CMK (cell line): ENCODE measurements at regions not wholly inside any gene's neighbourhood (a gene's known extent, or its start where the extent isn't known, plus 50 kb on each side); places are given as distances from the start of the nearest gene placed in this dataset.
A peak's percentile ranks its signal among the peaks of the same experiment; 100 is the strongest.
"Not testable (repeated sequence)": the region's sequence is repeated elsewhere in the genome, so short reads cannot be mapped to it uniquely, and the experiment has no call there.

Source experiments
- DNase-seq: peaks from one replicate; pipeline ENCODE4 v3.0.0-alpha.2; 2010; ENCODE audit warnings: low read depth

DNA sequence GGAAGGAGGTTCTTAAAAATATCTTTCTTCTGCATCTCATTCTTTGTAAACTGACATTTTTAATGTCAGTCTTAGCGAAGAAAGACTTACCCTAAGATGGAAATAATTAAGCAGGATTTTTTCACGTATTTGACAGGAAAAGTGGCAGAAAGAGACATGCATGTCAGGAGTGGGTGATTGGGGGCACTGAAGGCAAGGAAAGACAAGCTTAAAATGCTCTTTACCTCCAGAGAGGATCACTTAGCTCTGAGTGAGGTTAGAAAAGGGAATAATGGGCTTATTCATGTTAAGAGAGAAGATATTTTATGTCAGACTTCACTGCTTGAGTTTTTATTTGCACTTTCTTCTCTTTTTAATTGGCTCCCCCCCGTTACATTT is 1358.2 kb upstream of the TMEM132C start:
- DNase-seq: no peak

DNA sequence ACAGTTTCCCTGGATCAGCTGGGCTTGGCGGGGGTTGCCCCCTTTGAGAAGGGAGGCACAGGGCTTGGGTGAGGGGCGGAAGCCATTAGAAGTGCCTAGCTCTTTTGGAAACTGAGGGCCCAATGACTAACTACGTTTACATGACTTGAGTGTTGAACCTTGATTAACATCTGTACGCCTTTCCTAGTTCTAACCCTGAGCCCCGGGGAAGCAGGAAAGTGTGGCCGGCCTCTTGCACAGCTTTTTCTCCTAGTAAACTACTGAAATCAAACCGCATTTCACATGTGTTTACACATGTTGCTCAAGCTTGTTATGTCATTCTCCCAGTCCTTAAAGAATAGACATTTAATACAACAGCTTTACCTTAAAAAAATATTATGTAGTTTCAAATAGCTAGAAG is 1356.4 kb upstream of the TMEM132C start:
- DNase-seq: no peak

DNA sequence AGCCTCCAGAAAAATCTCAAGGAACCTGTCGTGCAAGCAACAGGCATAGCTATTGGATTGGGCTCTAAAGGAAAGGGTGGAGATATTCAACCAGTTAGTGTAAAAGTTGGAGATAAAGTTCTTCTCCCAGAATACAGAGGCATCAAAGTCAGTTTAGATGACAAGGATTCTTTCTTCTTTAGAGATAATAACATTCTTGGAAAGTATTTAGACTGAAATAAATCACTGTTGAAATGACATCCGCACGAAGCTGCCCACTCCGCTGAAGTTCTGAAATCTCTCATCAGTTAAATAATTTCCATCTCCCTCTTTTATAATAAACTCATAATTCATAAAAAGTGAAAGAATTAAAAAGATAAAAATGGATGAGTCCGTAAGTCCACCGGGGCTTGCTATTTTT is 1354.9 kb upstream of the TMEM132C start:
- DNase-seq: no peak

DNA sequence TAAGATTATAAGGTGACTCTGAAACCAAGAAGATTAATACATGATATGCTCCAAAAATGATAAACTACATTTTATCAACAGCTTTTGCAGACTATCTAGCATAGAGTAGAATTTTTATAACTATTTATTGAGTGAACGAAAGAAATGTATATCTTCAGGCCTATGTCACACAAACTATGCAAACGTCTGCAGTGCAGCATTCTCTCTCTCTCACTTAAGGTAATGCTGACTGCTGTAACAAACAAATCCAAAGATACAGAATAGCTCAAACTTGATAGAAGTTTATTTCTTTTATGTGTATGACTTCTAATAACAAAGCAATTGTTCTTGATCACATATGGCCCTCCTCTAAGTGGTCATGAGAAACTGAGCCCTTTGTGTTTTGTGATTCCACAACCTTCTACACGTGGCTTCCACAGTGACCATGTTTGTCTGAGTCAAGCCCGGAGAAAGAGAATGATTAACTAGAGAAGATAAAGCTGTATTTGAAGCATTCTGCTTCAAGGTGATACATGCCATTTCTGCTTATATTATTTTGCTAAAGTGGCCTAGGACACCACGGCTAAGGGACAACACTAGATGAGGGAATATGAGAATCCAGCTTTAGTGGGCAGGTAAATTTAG is 1352.7 kb upstream of the TMEM132C start:
- no peak for DNase-seq

DNA sequence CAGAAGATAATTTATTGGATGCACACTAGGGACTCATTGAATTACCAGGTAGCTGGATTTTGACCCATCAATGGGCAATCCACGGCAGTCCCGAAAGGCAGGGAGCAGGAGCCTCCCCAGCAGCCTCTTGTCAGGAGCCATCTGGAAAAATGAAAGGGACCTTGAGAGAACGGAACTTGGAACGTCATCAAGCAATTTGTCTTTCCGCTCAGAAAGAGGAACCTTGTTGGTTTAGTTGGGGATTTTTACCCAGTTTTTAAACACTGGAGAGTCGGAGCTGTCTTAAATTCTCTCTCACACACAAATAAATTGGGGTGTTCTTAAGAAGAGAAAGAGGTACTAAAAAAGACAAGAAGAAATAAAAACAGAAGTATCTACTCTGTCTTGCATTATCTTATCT is 1351.7 kb upstream of the TMEM132C start:
- DNase-seq: no peak

DNA sequence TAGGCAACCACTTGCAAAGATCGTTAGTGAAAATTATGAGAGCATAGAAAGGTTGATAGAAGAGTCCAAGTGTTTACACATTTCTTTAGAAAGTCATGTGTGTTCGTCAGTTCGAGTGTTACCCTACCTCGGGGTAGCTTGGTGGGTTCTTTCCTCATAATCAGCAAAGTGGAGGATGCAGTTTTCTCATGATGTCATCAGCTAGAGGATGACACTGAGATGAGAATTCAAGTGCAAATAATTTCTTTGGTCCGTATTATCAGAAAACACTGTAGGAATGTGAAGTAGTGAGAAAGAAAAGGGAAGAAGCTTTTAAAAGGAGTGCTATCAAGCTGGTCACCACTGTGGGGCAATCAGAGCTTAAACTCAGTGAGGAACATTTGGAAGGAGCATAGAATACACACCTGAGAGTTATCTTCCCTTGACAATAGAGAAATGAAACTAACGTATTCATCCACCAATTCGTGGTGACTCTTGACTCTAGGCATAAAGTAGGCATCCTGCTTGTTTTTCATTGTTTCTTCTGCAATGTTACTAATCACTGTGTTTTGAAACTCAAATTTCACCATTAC is 1340.9 kb upstream of the TMEM132C start:
- no peak for DNase-seq

DNA sequence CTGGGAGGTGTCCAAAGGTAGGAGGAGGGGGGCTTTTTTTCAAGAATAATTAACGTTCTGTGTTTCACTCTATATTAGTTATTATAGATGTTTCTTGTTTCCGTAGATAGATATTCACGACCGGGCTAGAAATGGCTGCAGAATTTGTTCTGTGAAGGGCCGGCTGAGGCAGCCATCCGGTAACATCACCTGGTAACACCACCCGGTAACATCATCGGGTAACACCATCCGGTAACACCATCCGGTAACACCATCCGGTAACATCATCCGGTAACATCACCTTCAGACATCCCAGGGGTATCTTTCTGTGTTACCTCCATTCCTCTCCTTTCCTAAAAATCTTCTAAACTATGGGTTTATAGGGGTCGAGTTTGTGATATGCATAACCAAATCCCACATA is 1336.7 kb upstream of the TMEM132C start:
- DNase-seq: no peak

DNA sequence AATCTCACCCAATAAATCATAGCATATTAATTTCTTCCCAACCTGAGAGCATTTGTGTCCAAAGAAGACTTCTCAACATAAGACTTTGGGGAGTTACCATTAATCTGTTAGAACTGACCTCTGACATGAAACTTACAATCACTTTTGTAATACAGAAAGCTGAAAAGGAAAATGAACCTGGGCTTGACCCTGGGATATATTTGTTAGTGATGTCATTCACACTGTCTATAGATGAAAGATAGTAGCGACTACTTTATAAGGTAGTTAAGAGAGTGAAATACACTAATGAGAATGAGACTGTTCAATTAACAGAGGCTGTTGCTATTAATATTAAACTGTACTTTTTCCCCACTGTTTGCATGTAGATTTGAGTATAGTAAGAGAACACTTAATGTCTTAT is 1334.8 kb upstream of the TMEM132C start:
- DNase-seq: no peak

DNA sequence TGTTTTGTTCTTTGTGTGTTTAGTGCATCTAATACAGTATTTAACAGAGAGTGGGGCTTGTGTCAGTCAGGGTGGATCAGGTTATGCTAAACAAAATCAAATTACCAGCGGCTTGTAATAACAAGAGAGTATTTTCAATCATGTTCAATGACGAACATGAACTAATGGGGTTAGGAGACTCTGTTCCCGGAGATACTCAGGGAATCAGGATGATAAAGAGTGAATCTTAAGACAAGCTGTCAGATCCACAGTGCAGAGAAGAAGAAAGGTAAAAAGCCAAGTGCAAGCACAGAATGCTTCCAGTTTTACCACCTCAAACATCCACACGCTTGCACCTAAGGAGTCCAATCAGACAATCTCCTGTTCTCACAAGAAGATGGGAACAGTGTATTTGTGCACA is 1331.5 kb upstream of the TMEM132C start:
- DNase-seq: no peak

DNA sequence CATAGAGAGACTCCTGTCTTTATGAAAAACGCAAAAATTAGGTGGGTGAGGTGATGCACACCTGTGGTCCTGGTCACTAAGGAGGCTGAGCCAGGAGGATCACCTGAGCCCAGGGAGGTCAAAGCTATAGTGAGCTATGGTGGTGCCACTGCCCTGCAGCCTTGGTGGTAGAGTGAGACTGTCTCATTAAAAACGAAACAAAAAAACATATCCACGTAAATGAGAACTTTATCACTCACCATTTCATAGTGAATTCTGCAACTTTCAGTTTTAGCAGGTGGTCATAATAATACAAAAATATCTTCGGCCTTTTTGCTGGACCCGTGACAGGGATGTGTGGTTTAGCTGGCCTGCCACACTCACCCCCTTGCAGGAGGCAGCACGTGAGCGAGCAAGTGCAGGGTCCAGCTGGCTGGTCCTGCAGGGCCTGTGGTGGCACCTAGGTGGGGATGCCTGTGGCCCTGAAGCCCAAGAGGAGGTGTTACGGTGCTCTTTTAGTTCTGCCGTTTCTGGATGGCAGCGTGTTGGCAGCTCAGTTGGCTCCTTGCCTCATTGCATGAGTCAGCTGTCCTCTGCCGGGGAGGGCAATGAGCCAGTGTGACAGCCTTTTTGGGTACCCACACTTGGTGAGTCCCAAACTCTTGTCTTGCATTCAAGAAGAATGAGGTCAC is 1330.7 kb upstream of the TMEM132C start:
- DNase-seq: no peak

DNA sequence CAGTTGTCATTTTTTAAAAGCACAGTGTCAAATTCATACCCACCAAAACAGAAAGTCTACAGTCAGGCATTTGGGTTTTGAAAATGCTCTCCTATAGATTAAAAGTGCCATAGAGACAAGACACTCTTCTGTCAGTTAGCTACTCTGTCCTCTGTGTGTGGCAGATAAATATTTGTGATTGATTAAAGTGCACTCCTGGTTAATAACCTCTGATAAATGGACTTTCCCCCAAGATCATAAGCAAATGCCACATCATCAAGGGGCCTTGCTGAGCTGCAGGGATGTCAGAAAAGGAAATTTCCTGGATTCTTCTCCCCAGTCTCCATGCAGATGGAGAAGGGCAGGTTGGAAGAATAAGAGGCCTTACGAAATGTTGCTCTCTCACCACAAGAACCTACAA is 1329.5 kb upstream of the TMEM132C start:
- no peak for DNase-seq

DNA sequence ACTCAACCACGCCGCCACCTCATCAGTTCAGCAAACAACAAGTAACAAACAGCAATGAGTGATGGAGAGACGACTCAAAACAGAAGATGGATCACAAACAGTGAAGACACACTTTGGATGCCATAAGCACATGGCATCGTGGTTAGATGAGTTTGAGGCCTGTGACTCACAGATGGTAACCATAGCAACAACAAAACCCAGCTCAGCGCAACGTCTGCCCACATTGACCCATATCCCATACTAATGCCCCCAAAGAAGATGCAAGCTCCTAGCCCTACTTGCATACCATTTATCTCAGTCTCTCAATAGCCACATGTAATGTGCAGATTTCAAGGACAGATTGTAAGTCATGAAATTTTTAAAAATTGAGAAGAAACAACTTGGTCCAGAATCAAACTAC is 1322.3 kb upstream of the TMEM132C start:
- no peak for DNase-seq

DNA sequence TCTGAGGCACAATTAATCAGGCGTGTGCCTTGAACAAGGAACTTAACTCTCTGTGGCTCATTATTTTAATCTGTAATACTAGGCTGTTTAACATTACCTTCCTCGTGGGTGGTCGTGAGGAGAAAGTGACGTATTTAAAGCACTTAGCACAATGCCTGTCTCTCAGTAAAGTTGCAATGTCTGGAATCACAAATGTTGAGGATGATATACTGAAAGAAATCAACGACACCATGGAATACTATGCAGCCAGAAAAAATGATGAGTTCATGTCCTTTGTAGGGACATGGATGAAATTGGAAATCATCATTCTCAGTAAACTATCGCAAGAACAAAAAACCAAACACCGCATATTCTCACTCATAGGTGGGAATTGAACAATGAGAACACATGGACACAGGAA is 1320.0 kb upstream of the TMEM132C start:
- DNase-seq: not testable (repeated sequence)

DNA sequence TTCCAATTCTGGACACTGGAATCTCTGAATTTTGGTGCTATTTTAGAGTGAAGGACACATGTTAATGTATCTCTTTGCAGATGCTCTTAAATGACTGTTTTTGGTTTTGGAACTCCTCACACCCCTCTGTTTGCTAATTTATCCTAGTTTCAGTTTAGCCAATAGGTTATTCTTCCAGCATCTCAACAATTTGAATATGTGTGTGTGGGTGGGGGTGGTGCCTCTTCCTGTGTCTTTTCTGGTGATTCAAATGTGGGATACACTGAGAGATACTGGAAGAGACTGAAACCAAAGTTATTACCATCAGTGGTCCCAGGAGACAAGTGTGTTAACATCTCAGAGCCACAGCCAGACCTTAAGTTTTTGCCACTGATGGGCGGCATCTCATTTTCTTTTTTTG is 1317.4 kb upstream of the TMEM132C start:
- DNase-seq: no peak

DNA sequence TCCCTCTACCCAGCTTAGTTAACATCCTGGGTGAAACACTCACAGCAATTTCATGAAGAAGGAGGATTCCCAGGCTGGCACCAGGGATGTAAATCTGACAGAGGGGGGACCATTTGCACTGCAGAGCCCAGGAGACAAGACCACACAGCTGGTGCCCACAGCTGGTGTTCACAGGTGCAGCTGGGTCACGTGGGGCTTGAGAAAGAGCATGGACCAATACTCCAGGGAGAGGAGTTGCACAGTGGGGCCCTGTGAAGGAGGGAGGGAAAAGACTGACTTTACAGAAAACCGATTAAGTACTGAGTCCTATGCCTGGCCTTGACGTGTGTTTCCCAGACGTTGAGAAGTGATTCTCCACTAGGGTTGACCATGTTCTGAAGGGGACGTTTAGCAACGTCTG is 1316.7 kb upstream of the TMEM132C start:
- DNase-seq: no peak

DNA sequence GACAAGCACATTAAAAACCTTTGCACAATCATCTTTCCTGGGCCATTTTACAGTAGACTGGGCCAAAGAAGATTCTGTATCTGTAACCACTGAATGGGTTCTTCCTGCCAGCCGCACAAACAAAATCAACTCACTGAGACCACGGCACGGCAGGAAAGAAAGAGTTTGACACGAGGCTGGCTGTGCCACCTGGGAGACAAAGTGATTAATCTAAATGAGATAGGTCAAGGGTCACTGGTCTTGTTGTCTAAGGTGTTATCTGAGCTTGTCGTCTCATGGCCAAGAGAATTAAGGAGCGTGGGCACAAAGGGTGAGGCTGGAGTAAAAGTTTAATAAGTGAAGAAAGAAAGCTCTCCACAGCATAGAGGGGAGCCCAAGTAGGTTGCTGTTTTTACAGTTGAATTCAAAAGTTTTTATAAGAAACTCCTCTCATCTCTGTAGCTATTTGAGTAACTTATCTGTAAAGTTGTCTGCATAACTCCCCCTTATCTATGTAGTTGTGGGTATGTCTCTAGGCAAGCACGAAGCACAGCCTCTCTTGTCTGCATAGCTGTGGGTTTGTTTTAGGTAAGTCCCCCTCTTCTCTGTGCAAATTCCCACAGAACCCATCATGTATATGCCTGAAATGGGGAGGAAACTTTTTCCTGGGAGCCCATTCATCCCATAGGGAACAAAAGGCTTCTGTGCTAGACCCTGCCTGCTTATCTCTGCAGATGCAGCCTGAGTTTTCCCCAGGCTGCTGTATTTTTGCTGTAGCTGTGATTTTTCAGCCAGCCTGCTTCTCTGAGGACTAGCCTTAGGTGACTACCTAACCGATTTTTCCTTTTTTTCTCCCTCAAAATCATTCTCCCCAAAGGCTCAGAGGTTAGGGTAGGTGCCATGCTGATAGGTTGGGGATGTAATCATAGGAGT is 1314.6 kb upstream of the TMEM132C start:
- no peak for DNase-seq

DNA sequence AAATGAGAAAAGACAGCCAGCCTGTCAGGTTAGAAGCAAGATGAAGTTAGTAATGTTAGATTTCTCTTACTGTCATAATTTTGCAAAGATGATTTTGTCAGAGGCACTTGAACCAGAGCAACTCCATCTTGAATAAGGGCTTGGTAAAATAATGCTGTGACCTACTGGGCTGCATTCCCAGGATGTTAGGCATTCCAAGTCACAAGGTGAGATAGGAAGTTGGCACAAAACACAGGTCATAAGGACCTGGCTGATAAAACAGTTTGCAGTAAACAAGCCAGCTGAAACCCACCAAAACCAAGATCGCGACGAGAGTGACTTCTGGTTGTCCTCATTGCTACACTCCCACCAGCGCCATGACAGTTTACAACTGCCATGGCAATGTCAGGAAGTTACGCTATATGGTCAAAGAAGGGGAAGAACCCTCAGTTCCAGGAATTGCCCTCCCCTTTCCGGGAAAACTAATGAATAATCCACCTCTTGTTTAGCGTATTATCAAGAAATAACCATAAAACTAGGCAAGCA is 1313.5 kb upstream of the TMEM132C start:
- peak; percentile 11 for DNase-seq

DNA sequence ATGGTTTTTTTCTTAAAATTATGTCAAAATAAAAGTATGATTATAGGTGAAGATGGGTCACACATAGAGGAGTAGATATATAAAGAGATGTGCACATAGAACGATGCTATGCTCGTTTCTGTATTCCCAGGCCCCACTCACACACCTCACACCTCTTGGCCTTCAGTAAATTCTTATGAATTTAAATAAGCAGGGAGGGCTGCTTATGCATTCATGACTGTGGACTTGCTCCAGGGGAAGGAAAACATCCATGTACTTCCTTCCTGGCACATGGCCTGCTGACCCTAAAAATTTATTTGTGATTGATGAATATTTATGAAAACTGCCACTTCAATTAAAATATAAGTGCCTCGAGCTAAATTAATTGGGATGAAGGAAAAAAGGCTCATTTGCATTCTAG is 1306.7 kb upstream of the TMEM132C start:
- DNase-seq: no peak

DNA sequence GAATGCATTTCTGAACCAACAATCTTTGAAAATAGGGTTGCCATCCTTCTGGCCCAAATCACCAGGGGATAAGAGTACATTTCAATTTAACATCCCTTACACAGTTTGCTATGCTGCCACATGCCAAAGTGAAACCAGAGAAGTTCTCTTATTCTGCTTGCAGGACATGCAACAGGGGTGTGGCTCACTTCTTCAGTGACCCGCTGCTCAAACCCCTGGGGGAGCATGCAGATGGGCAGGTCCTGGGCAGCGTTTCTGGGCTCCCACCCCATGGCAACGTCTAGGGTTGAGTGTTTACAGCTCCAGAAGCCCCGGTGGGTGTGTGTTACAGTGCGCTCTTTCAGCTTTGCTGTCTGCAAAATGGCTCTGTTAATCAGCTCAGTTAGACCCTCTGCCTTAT is 1306.3 kb upstream of the TMEM132C start:
- no peak for DNase-seq

DNA sequence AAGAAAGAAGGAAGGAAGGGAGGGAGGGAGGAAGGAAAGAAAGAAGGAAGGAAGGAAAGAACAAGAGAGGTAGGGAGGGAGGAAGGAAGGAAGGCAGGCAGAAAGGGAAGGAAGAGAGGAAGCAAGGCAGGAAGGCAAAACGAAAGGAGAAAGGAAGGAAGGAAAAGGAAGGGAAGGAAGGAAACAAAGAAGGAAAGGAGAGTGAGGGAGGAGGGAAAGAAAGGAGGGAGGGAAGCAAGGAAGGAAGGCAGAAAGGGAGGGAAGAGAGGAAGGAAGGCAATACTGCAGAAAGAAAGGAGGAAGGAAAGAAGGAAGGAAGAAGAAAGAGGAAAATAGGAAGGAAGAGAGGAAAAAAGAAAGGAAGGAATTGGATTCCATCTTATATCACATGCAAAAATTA is 1303.1 kb upstream of the TMEM132C start:
- no peak for DNase-seq

DNA sequence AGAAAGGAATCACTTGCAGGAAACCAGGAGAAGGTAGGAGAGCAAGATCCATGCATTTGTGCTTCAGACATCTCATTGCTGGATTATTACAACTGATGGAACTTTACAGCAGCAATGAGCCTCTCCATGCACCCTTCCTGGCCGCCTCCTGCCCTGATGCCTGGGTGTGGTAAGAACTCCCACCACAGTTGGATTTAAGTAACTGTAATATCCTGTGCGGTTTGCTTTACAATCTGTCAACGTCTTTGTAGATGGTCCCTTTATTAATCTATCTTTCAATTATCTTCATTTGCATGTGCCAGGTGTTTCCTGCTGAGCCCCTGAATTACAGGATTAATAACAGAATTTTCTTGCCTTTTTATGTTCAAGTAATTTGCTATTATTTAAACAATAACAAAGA is 1300.5 kb upstream of the TMEM132C start:
- no peak for DNase-seq

DNA sequence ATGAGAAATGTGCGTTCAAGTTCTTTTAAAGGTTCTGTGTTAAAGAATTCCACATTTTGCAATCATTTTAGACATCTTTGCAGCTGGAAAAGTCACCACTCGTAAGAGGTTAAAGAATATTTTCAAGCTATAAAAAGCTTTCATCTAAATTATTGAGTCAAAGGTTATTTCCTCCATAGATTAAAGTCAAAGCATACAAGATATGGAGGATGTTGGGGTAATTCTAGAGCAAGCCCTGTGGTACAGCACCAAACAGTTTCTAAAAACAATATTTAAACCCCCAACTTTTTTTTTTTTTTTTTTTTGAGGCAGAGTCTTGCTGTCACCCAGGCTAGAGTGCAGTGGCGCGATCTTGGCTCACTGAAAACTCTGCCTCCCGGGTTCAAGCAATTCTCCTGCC is 1299.8 kb upstream of the TMEM132C start:
- no peak for DNase-seq

DNA sequence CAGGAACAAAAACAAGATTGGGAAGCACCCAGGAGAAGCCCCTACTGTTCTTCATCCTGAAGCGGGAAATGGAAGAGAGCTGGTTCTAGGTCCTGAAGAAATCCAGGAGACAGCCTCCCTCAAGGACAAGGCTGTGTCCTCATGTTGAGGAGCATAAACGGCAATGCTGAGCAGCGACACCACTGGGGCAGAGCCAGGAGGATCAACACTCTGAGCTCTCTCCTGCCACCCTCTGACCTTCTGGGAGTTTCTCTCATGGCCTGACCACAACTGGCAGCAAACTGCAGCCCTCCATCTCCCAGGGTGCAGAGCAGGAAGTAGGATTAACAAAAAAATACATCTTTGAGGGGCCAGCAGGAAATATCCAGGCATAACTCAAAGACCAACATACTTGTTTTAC is 1292.2 kb upstream of the TMEM132C start:
- DNase-seq: no peak
